Mucosa of rectum (tissue), 2 donors: ENCODE measurements at regions not wholly inside any gene's neighbourhood (a gene's known extent, or its start where the extent isn't known, plus 50 kb on each side); places are given as distances from the start of the nearest gene placed in this dataset.

Source experiments
- H3K27ac ChIP-seq, 2 donors: one replicate each; pipeline ENCODE4 v1.7.0; 2013; ENCODE audit warnings: inconsistent platforms in 2 of 2, low read depth in 2 of 2, low read length in 2 of 2
- H3K27me3 ChIP-seq, 2 donors: one replicate each; pipeline ENCODE4 v1.7.0; 2013; ENCODE audit warnings: low read length in 2 of 2; ENCODE audit not compliant: control insufficient read depth in 2 of 2, insufficient read depth in 2 of 2
- H3K36me3 ChIP-seq, 2 donors: one replicate each; pipeline ENCODE4 v1.7.0; 2013; ENCODE audit warnings: low read length in 2 of 2; ENCODE audit not compliant: control insufficient read depth in 2 of 2, insufficient read depth in 2 of 2
- H3K4me1 ChIP-seq, 2 donors: one replicate each; pipeline ENCODE4 v1.7.0; 2013; ENCODE audit warnings: low read length in 2 of 2, mild to moderate bottlenecking in 1 of 2; ENCODE audit not compliant: control insufficient read depth in 2 of 2, insufficient read depth in 2 of 2
- H3K4me3 ChIP-seq, 2 donors: one replicate each; pipeline ENCODE4 v1.7.0; 2013; ENCODE audit warnings: low read length in 2 of 2
- H3K9ac ChIP-seq, 2 donors: one replicate each; pipeline ENCODE4 v1.7.0; 2013; ENCODE audit warnings: low read length in 2 of 2, low read depth in 1 of 2, mild to moderate bottlenecking in 1 of 2
- H3K9me3 ChIP-seq, 2 donors: one replicate each; pipeline ENCODE4 v1.7.0; 2013; ENCODE audit warnings: low read length in 2 of 2; ENCODE audit not compliant: control insufficient read depth in 2 of 2
- donor health status: healthy.
- donor health status: Normal muscosa, but diverticular disease.

GRCh38 chr6:43966853-43967718 lies 160.2 kb downstream of the MRPL14 start:
- H3K4me3 ChIP-seq, result no peak overlapping the region
- H3K9ac ChIP-seq, result no peak overlapping the region
- no peaks in the 10 kb centered on the region for H3K27me3 ChIP-seq
- H3K27ac ChIP-seq, result no peak overlapping the region
- H3K4me1 ChIP-seq, result peaks cover 0 to 8% of the 10 kb centered on the region in 2 donors
- no peaks in the 10 kb centered on the region for H3K36me3 ChIP-seq
- H3K9me3 ChIP-seq, result no peaks in the 10 kb centered on the region

GRCh38 chr6:43966374-43966658 lies 160.9 kb downstream of the MRPL14 start:
- H3K27me3 ChIP-seq, result no peaks in the 10 kb centered on the region
- no peaks in the 10 kb centered on the region for H3K36me3 ChIP-seq
- H3K9ac ChIP-seq, result no peak overlapping the region
- H3K4me3 ChIP-seq, result no peak overlapping the region
- no peak overlapping the region for H3K27ac ChIP-seq
- H3K9me3 ChIP-seq, result no peaks in the 10 kb centered on the region
- peaks cover 0 to 5% of the 10 kb centered on the region in 2 donors for H3K4me1 ChIP-seq

DNA sequence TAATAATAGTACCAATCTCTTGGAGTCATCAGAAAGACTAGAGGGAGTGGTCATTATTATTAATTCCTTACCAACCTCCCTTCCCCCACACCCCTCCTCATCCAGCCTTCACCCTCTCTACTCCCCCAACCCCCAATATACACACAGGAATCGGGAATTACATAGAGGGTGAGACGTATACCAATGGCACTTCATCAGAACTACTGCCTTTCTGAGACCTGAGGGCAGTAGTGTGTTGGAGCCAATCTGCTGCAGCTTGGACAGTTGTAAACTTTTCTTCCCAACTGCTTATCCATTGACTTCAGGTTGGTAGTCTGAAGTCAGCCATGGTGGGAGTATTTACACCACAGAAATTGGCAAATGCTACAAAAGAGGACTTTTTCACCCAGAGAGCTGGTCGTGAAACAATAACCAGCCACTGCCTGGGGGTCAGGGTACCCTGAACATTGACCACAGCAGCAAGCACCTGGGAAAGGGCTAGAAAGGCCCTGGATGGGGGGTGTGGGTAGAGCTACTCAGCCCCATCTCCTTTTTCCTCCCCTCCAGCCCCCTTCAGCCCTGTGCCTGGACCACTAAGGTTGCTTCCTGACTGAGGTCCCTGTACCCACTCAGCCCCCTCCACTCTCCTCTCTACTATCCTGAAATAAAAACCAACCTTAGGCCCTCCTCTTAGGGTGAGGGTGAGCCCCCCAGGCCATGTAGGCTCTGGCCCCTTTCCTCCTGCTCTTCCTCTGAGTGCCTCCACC lies 161.5 kb downstream of the MRPL14 start:
- Histone ChIP-seq H3K4me1 (peaks cover 0 to under 1% of the 10 kb centered on the region in 2 donors), H3K9ac (no peak overlapping the region), H3K4me3 (no peak overlapping the region), H3K36me3 (no peaks in the 10 kb centered on the region), H3K27ac (no peak overlapping the region), H3K27me3 (no peaks in the 10 kb centered on the region), H3K9me3 (no peaks in the 10 kb centered on the region)

- Histone ChIP-seq H3K36me3 (no peaks in the 10 kb centered on the region), H3K9ac (no peak overlapping the region), H3K27ac (no peak overlapping the region), H3K27me3 (no peaks in the 10 kb centered on the region), H3K4me3 (no peak overlapping the region), H3K4me1 (no peaks in the 10 kb centered on the region), H3K9me3 (no peaks in the 10 kb centered on the region)
Measured at GRCh38 chr6:43964659-43965570, 162.3 kb downstream of the MRPL14 start.

DNA sequence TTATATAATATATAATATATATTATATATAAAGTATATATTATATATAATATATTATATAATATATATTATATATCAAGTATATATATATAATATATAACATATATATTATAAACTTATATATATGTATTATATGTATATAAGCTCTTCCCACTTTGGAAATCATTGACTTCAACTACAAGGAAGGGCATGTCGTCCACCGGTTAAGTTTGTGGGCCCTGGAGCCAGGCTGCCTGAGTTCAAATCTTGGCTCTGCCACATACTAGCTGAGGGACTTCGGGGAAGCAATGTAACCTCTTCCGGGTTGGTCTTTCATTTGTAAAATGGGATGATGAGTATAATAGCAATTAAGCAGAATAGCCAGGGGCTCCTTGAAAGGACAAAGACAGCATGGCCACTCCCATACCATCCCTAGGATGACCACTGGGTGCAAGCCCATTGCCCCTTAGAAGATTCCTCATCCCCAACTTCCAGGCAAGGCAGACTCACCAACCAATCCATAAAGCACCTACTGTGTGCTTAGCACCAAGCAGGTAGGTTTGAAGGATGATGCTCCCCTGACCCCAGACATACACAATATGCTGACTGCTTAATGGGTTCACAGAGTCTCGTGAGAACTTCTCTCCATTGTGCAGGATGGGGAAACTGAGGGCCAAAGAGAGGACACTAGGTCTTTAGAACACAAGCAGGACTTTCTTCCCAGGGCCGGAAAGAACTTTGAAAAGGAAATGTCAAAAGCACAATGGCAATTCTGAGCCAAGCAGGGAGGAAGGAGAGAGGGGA lies 163.2 kb downstream of the MRPL14 start:
- H3K27me3 ChIP-seq, result peaks cover 0 to 3% of the 10 kb centered on the region in 2 donors
- no peaks in the 10 kb centered on the region for H3K9me3 ChIP-seq
- no peak overlapping the region for H3K4me3 ChIP-seq
- H3K36me3 ChIP-seq, result no peaks in the 10 kb centered on the region
- H3K27ac ChIP-seq, result no peak overlapping the region
- H3K4me1 ChIP-seq, result no peaks in the 10 kb centered on the region
- H3K9ac ChIP-seq, result no peak overlapping the region

DNA sequence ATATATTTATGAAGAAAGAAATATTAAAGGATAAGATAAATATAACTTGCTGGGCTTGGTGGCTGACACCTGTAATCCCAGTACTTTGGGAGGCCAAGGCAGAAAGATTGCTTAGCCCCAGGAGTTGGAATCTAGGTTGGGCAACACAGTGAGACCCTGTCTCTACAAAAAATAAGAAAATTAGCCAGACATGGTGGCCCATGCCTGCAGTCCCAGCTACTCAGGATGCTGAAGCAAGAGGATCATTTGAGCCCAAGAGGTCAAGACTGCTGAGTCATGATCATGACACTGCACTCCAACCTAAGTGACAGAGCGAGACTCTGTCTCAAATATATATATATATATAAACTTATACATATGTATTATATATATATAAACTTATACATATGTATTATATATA lies 164.0 kb downstream of the MRPL14 start:
- no peaks in the 10 kb centered on the region for H3K36me3 ChIP-seq
- H3K9me3 ChIP-seq, result no peaks in the 10 kb centered on the region
- H3K4me1 ChIP-seq, result no peaks in the 10 kb centered on the region
- no peak overlapping the region for H3K27ac ChIP-seq
- peaks cover 0 to 3% of the 10 kb centered on the region in 2 donors for H3K27me3 ChIP-seq
- no peak overlapping the region for H3K4me3 ChIP-seq
- H3K9ac ChIP-seq, result no peak overlapping the region

GRCh38 chr6:43962458-43962857 lies 164.8 kb downstream of the MRPL14 start:
- H3K4me3 ChIP-seq, result no peak overlapping the region
- H3K36me3 ChIP-seq, result no peaks in the 10 kb centered on the region
- H3K9ac ChIP-seq, result no peak overlapping the region
- H3K4me1 ChIP-seq, result no peaks in the 10 kb centered on the region
- H3K9me3 ChIP-seq, result no peaks in the 10 kb centered on the region
- H3K27me3 ChIP-seq, result peaks cover 0 to 3% of the 10 kb centered on the region in 2 donors
- H3K27ac ChIP-seq, result no peak overlapping the region

DNA sequence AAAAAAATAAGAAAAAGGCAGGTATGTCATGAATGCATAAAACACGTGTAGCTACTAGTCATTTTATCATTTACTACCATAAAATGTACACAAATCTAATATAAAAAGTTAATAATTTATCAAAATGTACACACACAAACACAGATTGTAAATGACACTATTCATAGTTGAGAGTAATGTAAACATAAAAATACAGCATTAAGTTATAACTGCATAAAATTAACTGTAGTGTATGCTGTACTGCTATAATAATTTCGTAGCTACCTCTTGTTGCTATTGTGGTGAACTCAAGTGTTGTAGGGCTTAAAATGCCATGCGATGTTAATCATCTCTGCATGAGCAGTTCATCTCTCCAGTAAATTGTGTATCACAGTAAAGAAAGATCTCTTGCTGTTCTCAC lies 170.0 kb downstream of the MRPL14 start:
- H3K4me1 ChIP-seq, result peaks cover 0 to 2% of the 10 kb centered on the region in 2 donors
- no peaks in the 10 kb centered on the region for H3K9me3 ChIP-seq
- no peaks in the 10 kb centered on the region for H3K36me3 ChIP-seq
- H3K27ac ChIP-seq, result no peak overlapping the region
- H3K4me3 ChIP-seq, result no peak overlapping the region
- H3K9ac ChIP-seq, result no peak overlapping the region
- peaks cover 0 to 3% of the 10 kb centered on the region in 2 donors for H3K27me3 ChIP-seq

GRCh38 chr6:43956478-43956877 lies 170.8 kb downstream of the MRPL14 start:
- H3K4me3 ChIP-seq, result no peak overlapping the region
- no peaks in the 10 kb centered on the region for H3K36me3 ChIP-seq
- H3K9ac ChIP-seq, result no peak overlapping the region
- no peaks in the 10 kb centered on the region for H3K9me3 ChIP-seq
- H3K27ac ChIP-seq, result no peak overlapping the region
- peaks cover 0 to 3% of the 10 kb centered on the region in 2 donors for H3K27me3 ChIP-seq
- peaks cover 0 to 2% of the 10 kb centered on the region in 2 donors for H3K4me1 ChIP-seq
